ENCODE measurements at regions not wholly inside any gene's neighbourhood (a gene's known extent, or its start where the extent isn't known, plus 50 kb on each side); places are given as distances from the start of the nearest gene placed in this dataset.

DNA sequence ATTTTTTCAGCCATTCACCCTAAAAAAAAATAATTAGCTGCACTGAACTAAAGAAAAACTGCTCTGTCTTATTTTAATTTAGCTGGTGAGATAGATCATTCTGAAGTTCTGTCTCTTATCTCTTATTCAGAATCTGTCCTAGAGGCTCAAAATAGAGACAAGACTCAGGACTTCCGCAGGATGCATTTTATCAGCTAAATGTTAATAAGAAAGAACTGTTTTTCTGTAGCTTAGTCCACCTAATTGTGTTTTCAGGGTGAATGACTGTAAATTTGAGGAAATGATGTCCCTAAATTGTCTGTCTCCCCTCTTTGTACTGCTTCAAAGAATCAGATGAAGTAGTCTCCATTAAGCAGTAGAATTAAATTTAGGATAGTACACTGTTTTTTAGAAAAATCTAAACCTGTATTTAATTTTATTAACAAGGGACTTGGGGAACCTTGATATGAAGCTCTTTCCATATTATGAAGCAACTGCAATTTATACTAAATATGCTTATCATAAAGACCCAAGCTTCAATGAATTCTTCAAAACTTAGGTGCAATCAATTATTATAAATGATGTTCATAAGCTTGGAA is 671.9 kb downstream of the RWDD3 start:
- TF ChIP-seq, protein P1, sequence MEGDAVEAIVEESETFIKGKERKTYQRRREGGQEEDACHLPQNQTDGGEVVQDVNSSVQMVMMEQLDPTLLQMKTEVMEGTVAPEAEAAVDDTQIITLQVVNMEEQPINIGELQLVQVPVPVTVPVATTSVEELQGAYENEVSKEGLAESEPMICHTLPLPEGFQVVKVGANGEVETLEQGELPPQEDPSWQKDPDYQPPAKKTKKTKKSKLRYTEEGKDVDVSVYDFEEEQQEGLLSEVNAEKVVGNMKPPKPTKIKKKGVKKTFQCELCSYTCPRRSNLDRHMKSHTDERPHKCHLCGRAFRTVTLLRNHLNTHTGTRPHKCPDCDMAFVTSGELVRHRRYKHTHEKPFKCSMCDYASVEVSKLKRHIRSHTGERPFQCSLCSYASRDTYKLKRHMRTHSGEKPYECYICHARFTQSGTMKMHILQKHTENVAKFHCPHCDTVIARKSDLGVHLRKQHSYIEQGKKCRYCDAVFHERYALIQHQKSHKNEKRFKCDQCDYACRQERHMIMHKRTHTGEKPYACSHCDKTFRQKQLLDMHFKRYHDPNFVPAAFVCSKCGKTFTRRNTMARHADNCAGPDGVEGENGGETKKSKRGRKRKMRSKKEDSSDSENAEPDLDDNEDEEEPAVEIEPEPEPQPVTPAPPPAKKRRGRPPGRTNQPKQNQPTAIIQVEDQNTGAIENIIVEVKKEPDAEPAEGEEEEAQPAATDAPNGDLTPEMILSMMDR (IDR thresholded peaks at IDR 0.05; ENCODE audit: insufficient read depth, low read length, poor library complexity, severe bottlenecking), result no peak
- TF ChIP-seq EZH2phosphoT487 (conservative IDR thresholded peaks at IDR 0.05; ENCODE audit: low read length), result no peak
